GM21528 (cell line): ENCODE measurements at regions not wholly inside any gene's neighbourhood (a gene's known extent, or its start where the extent isn't known, plus 50 kb on each side); places are given as distances from the start of the nearest gene placed in this dataset.
"Not testable (repeated sequence)": the region's sequence is repeated elsewhere in the genome, so short reads cannot be mapped to it uniquely, and the experiment has no call there.

Experiments used
- ATAC-seq: cut with Tn5 transposase; IDR thresholded peaks from one replicate; pipeline ENCODE4 v1.9.1; 2021; ENCODE audit warnings: mild to moderate bottlenecking, moderate library complexity; ENCODE audit not compliant: unreplicated experiment, low FRiP score

DNA sequence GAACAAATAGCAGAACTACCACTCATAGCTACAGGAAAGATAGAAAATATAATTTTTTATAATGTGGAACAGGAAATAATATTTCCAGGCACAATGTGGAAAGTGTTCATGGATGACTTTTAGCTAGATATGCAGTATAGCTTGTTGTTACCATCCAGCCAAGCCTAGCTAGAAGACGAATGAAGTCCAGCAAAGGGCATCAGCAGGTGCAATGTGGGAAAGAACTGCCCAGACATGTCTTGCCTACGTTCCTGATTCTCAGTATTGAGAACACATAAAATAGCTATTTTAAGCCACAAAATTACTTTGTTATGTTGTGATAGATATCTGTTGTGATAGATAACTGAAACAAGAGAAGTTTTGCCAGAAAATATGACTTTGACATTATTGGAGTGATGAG is 1690.0 kb upstream of the LRRTM3 start:
- ATAC-seq = no peak

DNA sequence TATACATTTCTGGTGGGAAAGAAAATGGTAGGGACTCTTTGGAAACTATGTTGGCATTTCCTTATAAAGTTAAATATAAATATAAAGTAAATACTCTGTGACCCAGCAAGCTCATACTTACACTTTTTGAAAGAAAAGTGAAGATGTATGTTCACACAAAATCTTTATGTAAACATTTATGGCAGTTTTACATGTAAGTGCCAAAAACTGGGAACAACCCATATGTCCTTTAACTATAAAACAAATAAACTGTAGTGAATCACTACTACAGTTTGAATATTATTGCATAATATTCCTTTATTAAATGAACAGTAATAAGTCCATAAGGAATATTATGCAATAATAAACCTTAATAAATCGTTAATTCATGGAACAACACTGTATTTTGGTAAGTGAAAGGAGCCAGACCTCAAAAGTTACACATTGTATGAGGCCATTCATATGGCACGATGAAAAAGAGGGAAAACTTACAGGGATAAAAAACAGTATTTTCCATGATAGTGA is 1660.3 kb upstream of the LRRTM3 start:
- no peak for ATAC-seq

DNA sequence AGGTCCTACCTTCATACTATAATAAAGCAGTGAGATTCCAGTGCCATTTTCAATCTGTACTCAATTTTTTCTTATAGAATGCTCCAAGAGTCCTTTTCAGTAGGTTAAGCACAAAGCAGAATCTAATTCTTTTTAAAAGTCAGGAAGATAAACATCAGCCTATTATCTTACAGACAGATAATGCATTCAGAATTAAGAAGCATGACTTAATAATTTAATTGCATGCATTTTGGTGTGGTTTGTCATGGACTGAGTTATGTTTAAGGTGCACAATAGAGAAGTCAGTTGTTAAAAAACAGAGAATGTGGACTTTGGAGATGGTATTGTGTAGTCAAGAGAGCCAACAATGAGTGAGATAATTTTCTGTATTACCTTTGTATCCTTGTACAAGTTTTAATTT is 1656.3 kb upstream of the LRRTM3 start:
- not testable (repeated sequence) for ATAC-seq

DNA sequence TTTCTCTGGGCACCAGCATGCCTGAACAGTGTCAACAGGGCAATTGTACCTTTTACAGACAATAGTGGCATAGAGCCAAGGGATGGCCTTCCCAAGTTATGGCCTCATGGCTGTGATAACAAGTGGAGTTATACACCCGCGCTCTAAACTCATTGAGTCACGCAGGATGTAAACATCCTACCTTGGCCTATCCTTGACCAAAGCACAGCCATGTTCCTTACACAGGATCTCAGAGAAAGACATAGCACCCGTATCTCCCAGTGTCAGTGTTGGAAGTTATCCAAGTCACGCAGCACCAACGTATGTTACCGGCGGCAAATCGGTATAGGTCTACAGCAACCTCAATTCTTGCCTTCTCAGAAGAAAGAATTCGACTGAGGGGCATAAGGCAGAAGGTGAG is 1654.9 kb upstream of the LRRTM3 start:
- ATAC-seq = no peak

DNA sequence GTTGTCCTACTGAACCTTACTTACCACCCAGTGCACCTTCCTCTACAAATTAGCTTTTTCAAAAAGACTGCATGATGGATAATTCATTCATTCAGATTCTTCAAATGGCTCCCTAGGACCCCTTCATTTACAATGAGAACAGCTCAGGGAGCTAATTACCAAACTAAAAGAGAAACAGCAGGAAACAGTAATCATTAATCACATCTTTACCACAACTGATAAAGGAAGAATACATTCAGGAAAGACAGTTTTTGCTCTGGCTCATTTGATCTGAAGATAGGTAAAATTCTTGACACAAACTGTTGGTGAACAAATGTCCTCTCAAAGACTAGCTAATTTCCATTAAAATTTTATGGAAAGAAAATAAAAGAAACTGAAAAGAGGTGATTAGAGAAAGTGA is 1652.7 kb upstream of the LRRTM3 start:
- no peak for ATAC-seq

DNA sequence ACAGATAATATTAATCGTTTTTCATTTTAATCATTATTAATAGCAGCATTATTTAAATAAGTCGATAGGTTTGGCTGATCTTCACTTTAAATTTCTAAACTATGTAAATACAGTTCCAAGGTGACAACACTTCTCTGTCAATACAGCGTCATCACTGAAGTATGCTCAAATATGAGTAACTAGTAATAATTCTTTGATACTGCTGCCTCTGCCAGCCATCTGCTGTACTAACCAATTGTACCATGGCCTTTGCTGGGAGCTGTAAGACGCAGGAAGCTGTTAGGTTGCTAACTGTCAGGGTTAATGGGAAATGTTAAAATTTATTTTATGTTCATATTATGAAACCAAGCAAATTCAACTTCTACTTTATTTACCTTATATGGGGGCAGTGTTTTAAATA is 1650.5 kb upstream of the LRRTM3 start:
- no peak for ATAC-seq

DNA sequence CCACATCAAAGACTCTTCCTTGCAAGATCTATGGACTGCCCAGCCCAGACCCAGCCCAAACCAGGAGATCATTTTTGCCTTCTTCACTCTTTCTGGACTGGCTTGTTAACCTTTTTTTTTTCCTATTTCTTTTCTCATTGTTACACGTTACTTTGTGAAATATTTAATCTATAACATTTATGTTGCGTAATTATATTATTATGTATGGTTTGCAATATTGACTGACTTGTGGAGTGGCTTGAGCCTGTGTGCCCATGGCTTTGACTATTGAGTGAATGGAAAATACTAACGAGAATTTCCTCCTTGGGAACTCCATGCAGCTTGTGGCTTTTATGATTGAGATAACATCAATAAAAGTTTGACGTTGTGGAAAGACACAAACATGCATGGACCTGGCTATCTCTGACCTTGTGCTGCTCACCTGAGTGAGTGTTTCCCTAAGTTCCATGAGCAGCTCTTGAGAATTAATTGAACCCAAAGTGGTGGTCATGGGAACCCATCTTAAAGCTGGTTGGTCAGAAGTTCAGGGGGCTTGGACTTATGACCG is 1641.3 kb upstream of the LRRTM3 start:
- no peak for ATAC-seq

DNA sequence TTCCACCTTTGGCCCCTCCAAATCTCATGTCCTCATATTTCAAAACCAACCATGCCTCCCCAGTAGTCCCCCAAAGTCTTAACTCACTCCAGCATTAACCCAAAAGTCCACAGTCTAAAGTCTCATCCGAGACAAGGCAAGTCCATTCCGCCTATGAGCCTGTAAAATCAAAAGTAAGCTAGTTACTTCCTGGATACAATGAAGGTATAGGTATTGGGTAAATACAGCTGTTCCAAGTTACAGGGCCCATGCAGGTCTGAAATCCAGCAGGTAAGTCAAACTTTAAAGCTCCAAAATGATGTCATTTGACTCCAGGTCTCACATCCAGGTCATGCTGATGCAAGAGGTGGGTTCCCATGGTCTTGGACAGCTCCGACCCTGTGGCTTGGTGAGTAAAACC is 1640.1 kb upstream of the LRRTM3 start:
- not testable (repeated sequence) for ATAC-seq

DNA sequence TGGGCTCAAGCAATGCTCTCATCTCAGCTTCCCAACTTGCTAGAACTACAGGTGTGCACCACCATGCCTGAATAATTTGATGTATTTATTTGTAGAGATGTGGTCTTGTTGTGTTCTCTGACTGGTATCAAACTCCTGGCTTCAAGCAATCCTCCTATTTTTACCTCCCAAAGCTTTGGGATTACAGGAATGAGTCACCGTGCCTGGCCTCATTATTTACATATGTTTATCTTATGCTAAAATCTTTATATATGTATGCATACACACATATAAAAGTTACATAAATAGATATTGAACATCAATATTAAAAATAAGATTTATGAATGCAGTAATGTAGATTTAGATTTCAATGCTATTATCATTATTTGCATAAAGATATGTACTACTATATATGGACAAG is 1634.5 kb upstream of the LRRTM3 start:
- ATAC-seq = no peak

DNA sequence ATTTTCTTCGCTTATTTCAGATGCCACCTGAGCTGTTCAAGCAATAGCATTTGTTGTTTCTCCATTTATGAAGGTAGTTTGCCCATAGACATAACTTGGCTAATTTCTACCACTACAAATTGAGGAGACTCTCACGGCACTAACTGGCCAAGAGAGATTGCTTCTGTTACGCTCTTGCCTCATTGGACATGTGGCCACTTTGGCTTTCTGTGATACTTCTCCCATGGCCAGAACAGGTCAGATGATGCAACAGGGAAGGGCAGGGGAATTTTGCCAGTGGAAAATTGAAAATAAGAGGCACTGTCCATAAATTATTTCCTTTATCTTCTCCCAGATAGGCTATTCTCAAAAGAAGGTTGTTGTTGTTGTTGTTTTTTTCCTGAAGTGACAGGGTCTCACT is 1633.3 kb upstream of the LRRTM3 start:
- ATAC-seq = no peak

DNA sequence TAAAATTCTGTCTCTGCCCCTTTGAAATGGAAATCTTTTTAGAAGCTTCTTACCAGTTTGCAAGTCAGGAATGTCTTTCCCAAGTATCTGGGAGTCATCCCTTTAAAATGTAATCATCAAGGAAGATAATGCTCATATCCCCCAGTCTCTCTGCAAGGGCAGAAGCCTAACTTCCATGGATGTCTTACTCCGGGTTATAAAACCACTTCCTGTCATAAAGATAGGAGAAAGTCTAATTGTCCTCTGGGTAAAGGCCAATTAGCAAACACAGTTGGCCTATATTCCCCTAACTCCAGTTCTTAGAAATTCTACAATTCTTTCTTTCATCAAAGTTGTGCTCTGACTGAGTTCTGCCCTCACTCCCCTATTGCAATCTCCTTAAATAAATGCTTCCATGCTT is 1631.5 kb upstream of the LRRTM3 start:
- ATAC-seq = no peak

DNA sequence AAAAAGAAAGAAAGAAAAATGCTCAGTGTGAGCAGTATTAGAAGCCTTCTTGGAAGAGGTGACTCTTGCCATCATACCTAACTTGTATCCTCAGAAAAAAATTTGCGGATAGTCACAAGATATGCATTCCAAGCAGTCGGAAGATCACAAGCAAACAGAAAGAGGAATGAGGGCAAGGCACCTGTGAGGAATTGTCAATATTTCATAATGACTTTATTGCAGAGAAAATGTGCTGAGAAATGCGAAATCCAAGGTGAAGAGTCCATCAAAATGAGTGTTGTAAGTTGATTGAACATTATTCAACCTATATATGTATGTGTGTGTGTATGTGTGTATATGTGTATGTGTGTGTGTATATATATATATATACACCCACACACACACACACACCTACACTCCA is 1624.7 kb upstream of the LRRTM3 start:
- ATAC-seq = no peak

DNA sequence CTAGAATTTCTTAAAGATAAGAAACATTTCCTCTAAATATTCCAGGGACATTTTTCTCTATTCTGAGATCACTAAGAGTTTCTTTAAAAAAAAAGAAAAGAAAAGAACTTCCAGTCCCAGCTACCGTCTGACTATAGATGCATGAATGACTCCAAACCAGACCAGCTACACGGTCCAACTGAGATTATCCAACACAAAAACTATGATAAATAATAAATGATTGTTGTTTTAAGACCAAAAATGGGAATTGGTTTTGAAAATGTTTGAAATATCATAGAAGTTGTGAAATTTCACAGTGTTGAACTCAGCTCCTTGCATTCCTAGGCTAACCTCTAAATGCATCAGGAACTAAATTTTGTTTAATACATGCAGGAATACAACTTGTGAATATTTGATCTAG is 1619.6 kb upstream of the LRRTM3 start:
- ATAC-seq = no peak

DNA sequence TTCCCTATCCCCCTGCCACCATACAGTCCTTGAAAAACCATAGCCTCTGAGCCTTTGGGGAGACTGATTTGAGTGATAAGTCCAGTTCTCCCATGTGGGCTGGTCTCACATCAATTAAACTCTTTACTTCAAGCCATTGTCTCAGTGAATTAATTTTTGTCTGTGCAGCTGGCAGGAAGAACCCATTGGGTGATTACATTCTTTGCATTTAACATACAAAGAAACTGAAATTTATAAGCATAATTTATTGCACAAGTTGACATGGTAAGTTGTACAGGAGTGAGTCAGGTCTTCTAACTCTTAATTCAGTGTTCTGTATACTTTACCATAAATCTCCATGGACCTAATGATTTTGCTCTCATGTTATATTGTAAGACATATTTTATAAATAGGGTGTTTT is 1613.0 kb upstream of the LRRTM3 start:
- ATAC-seq = no peak

DNA sequence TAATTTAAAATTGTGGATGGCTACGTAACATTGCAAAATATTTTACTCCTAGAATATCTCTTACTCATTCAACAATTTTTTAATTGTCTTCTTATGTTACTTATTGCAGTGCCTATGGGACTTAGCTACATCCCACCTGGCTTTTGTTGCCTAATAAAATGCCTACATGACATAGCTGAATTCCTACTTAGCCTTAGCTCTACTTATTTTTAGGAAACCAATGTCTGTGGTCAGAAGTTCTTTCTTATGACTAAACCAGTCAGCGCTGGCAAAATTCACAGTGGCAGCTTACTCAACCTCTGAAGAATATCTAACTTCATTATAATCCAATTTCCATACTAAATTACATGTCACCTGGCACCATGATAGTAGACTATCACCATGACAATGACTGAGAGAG is 1612.4 kb upstream of the LRRTM3 start:
- ATAC-seq = no peak

DNA sequence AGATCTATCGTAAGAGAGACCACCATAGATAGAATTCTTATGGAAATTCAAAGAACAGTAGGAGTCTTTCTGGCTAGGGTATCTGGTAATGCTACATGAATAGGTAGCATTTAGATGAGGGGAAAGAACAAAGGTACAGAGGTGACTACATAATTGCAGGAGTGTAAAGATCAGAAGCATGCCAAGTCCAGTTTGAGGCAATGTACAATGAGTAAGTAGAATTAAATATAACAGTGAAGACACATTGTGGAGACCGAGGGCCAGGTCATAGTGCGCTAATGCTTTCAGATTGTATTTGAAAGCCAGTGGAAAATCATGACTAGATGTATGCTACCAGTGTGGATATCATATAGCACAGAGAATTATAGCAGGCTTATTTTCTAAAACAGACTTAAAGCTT is 1611.6 kb upstream of the LRRTM3 start:
- ATAC-seq = no peak

DNA sequence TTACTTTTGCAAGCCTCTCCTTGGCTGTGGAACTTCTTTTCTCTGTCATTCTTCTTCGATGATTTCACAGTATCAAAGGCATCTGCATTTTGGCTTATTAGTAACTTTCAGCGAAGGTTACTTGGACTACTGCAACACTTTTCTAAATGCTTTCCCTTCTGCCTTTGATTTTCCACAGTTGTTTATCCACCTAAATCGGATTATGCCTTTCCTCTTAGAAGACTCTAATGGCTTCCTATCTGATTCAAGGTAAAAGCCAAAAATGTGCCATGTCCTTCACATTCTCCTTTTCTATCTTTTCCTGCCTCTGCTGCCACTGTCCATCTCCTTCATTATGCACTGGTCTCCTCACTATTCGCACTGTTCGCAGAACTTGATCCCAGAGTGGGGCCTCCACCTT is 1606.3 kb upstream of the LRRTM3 start:
- no peak for ATAC-seq

DNA sequence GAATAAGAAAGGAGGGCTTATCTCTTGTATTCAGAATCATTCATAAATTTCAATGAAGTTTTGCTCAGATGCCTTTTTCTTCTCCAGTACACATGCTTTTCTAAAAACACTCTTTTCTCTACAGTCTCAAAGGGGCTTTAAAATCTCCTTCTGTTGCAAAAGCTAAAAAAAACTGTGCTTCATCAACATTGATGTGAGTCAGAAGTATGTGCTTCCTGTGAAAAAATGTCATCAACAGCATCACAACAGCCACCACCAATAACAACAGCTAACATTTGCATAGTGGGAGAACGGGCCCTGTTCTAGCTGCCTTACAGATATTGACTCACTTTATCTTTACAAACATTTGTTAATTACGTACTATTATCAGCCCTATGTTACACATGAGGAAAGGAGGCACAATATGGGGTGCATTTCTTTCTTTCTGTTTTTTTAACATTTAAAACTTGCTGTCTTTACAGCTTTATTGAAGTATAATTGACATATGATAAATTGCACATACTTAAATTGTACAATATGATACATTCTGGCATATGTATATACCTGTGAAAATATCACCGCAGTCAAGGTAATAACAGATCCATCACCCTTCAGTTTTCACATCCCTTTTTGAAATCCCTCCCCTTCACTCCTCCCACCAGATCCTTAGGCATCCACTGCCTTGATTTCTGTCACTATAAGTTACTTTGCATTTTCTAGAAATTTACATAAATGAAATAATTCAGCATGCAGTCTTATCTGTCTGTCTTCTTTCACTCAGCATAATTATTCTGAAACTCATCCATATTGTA is 1605.4 kb upstream of the LRRTM3 start:
- no peak for ATAC-seq

DNA sequence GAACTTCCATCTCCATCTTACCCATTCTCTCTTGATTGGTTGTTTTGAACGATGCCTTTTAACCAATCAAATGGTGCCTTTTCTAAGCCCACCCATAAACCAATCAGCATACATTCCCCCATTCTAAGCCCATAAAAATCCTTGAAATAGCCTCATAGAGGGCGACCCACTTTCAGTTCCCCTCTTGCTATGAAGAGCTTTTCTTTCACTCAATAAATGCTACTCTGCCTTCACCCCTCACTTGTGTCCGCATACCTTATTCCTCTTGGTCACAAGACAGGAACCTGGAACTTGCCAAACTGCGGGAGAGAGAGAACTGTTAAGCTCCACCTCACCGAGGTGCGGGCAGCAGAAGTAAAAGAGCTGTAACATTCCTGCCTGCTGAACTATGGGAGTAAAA is 1602.0 kb upstream of the LRRTM3 start:
- no peak for ATAC-seq

DNA sequence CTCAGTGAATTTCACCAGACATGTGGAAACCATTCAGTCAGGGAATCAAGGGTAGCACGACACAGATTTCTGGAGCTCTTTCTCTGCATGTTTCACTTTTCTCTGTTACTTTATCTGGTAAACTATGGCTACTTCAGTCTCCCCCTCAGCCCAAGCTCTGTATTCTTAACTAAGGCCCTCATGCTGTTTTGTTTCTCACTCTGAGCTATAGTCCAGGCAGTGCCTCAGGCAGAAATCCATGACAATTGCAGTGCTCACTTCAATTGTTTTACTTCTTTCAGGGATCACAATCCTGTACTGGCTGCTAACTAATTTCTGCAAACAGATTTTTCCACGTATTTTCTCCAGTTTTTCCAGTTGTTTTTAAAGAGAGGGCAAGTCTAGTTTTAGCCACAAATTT is 1599.9 kb upstream of the LRRTM3 start:
- ATAC-seq = no peak

DNA sequence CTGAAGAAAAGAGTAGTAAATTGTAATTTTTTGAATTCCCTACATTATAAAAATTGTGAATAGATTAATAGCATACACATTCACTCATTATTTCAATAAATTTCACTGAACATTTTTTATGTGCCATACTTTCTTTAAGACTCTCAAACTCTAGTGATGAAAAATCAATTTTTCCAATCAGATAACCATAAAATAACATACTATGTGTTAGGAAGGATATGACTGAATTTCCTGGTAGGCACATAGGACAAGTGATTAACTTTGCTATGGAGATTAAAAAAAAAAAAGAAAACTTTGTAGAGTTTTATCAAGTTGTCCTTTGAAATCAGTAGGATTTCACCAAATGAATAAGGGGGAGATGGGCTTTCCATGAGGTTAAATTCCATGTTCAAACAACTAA is 1597.3 kb upstream of the LRRTM3 start:
- no peak for ATAC-seq

DNA sequence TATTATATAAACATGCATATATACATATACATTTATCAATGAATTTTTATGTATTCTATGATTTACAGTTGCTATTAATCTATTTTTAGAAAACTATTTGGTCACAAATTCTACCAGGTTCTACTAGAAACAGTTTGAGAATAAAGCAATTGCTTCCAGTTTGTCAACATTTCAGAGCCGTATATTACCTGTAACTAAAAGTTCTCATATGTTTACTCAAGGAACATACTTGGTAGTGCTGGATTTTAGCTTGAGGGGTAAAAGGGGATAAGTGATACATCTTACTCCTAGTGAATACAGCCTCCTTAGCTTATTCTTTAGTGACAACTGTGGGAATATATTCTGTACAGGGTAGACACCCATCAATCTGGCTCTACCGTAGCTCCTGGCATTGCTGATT is 1590.5 kb upstream of the LRRTM3 start:
- ATAC-seq = no peak
